DMS 273 (cell line): ENCODE measurements at regions not wholly inside any gene's neighbourhood (a gene's known extent, or its start where the extent isn't known, plus 50 kb on each side); places are given as distances from the start of the nearest gene placed in this dataset.
"Not testable (repeated sequence)": the region's sequence is repeated elsewhere in the genome, so short reads cannot be mapped to it uniquely, and the experiment has no call there.

ENCODE experiments used
- DNase-seq: peaks from one replicate; lab custom pipeline; 2025; ENCODE audit not compliant: unreplicated experiment; lab: John Stamatoyannopoulos, UW

GRCh38 chr12:89191597-89191996, 160.7 kb downstream of the DUSP6 start:
- not testable (repeated sequence) for DNase-seq

GRCh38 chr12:89189448-89189847, 162.9 kb downstream of the DUSP6 start:
- DNase-seq = no peak

- no peak for DNase-seq
These were observed 164.8 kb downstream of the DUSP6 start for GRCh38 chr12:89187507-89187906.

GRCh38 chr12:89185889-89186288, 166.4 kb downstream of the DUSP6 start:
- no peak for DNase-seq

GRCh38 chr12:89185181-89185580, 167.1 kb downstream of the DUSP6 start:
- no peak for DNase-seq

GRCh38 chr12:89183985-89184435, 168.3 kb downstream of the DUSP6 start:
- DNase-seq = no peak

GRCh38 chr12:89181271-89181920, 170.9 kb downstream of the DUSP6 start:
- no peak for DNase-seq

GRCh38 chr12:89180496-89180895, 171.8 kb downstream of the DUSP6 start:
- DNase-seq = no peak

GRCh38 chr12:89179983-89180382, 172.3 kb downstream of the DUSP6 start:
- DNase-seq = peak; percentile 1

- DNase-seq = no peak
These were observed 173.1 kb downstream of the DUSP6 start for GRCh38 chr12:89179245-89179644.

GRCh38 chr12:89177802-89178395, 174.4 kb downstream of the DUSP6 start:
- DNase-seq = no peak

- DNase-seq = no peak
These were observed 175.6 kb downstream of the DUSP6 start for GRCh38 chr12:89176676-89177075.

- DNase-seq = no peak
These were observed 178.6 kb downstream of the DUSP6 start for GRCh38 chr12:89173678-89174077.

- DNase-seq = no peak
These were observed 179.2 kb downstream of the DUSP6 start for GRCh38 chr12:89173096-89173495.

- DNase-seq = no peak
These were observed 180.1 kb downstream of the DUSP6 start for GRCh38 chr12:89172224-89172623.

GRCh38 chr12:89169321-89169720, 183.0 kb downstream of the DUSP6 start:
- DNase-seq = no peak

GRCh38 chr12:89167986-89168385, 184.3 kb downstream of the DUSP6 start:
- DNase-seq = no peak

- no peak for DNase-seq
These were observed 185.8 kb downstream of the DUSP6 start for GRCh38 chr12:89166525-89166934.

- no peak for DNase-seq
These were observed 186.2 kb downstream of the DUSP6 start for GRCh38 chr12:89166121-89166520.

GRCh38 chr12:89165703-89166102, 186.6 kb downstream of the DUSP6 start:
- DNase-seq = no peak

GRCh38 chr12:89163918-89164317, 188.4 kb downstream of the DUSP6 start:
- DNase-seq = no peak

GRCh38 chr12:89162589-89163261, 189.6 kb downstream of the DUSP6 start:
- no peak for DNase-seq
